Kidney (tissue), 13 donors: ENCODE measurements at regions not wholly inside any gene's neighbourhood (a gene's known extent, or its start where the extent isn't known, plus 50 kb on each side); places are given as distances from the start of the nearest gene placed in this dataset.
A peak's percentile ranks its signal among the peaks of the same experiment; 100 is the strongest.

Source experiments
- DNase-seq, 5 donors: peaks; one replicate each; pipeline ENCODE4 v3.0.0-alpha.2; 2013 to 2020
- FAIRE-seq: peaks from 2 replicates; lab custom pipeline; 2012; peaks lifted over from hg19 to GRCh38; lab: Jason Lieb, UNC
- H3K27ac ChIP-seq, 2 donors: one replicate each; pipeline ENCODE4 v1.7.0; 2013; ENCODE audit warnings: low read depth in 2 of 2, low read length in 2 of 2, inconsistent platforms in 1 of 2
- H3K27me3 ChIP-seq: one replicate; pipeline ENCODE4 v1.7.1; 2013; ENCODE audit warnings: low read length, inconsistent platforms; ENCODE audit not compliant: control insufficient read depth, insufficient read depth
- H3K36me3 ChIP-seq, 3 donors: one replicate each; pipeline versions ENCODE4 v1.7.0 to v1.7.1; 2013; ENCODE audit warnings: low read length in 3 of 3, control low read depth in 1 of 3, inconsistent platforms in 1 of 3; ENCODE audit not compliant: insufficient read depth in 3 of 3, control insufficient read depth in 2 of 3
- H3K4me1 ChIP-seq, 3 donors: one replicate each; pipeline versions ENCODE4 v1.7.0 to v1.7.1; 2013; ENCODE audit warnings: low read length in 3 of 3, inconsistent platforms in 1 of 3, low read depth in 1 of 3; ENCODE audit not compliant: control insufficient read depth in 2 of 3, insufficient read depth in 2 of 3
- H3K4me3 ChIP-seq, 3 donors: one replicate each; pipeline versions ENCODE4 v1.7.0 to v1.8.1; 2013; ENCODE audit warnings: low read length in 3 of 3, control low read depth in 1 of 3, inconsistent platforms in 1 of 3
- H3K9ac ChIP-seq, 3 donors: one replicate each; pipeline versions ENCODE4 v1.7.0 to v1.7.1; 2013; ENCODE audit warnings: low read length in 3 of 3, control low read depth in 1 of 3, inconsistent platforms in 1 of 3
- H3K9me3 ChIP-seq, 3 donors: one replicate each; pipeline versions ENCODE4 v1.7.0 to v1.7.1; 2013; ENCODE audit warnings: low read length in 3 of 3, control low read depth in 1 of 3, inconsistent platforms in 1 of 3; ENCODE audit not compliant: control insufficient read depth in 2 of 3, insufficient read depth in 1 of 3
- CTCF ChIP-seq: IDR thresholded peaks from 3 replicates; pipeline ENCODE4 v1.5.1; 2012; ENCODE audit warnings: mild to moderate bottlenecking, moderate library complexity, borderline replicate concordance; ENCODE audit not compliant: insufficient read depth; ENCODE audit errors: extremely low read depth
- intact Hi-C: fragments of 100-400 bp; cut with DNase I; formaldehyde crosslinking; loops from one replicate; pipeline ENCODE4 v1.11.1; 2022
- donor health status: control.
- donor health status: control.
- donor health status: control.
- donor health status: control.
- donor health status: control.
- donor health status: DM: yes; HTN: yes; CAD: no.
- donor health status: Normal renal cell carcinoma (clear cell type).

GRCh38 chr11:38416141-38416540 lies 1818.1 kb upstream of the RAG2 start:
- no peak overlapping the region for H3K4me3 ChIP-seq
- peak in 2 of 5 donors; percentile 13 to 34 for DNase-seq
- H3K9ac ChIP-seq = no peak overlapping the region
- no peak overlapping the region for H3K27ac ChIP-seq
- TF ChIP-seq CTCF = no peak
- intact Hi-C loops = no loop called here
- H3K27me3 ChIP-seq = no peaks in the 10 kb centered on the region
- H3K9me3 ChIP-seq = no peaks in the 10 kb centered on the region
- H3K4me1 ChIP-seq = no peaks in the 10 kb centered on the region
- no peak for FAIRE-seq
- H3K36me3 ChIP-seq = no peaks in the 10 kb centered on the region

- Histone ChIP-seq H3K4me3 (no peak overlapping the region), H3K4me1 (no peaks in the 10 kb centered on the region), H3K9ac (no peak overlapping the region), H3K27ac (no peak overlapping the region), H3K27me3 (no peaks in the 10 kb centered on the region), H3K9me3 (no peaks in the 10 kb centered on the region), H3K36me3 (no peaks in the 10 kb centered on the region)
- FAIRE-seq (no peak), DNase-seq (no peak)
- TF ChIP-seq CTCF = no peak
- intact Hi-C loops = no loop called here
Observed at GRCh38 chr11:38411149-38411548, 1813.1 kb upstream of the RAG2 start.

- no peaks in the 10 kb centered on the region for H3K9me3 ChIP-seq
- no peaks in the 10 kb centered on the region for H3K36me3 ChIP-seq
- no peak overlapping the region for H3K27ac ChIP-seq
- no peak for TF ChIP-seq CTCF
- no peaks in the 10 kb centered on the region for H3K4me1 ChIP-seq
- intact Hi-C loops = no loop called here
- FAIRE-seq (no peak), DNase-seq (no peak)
- H3K9ac ChIP-seq = no peak overlapping the region
- no peak overlapping the region for H3K4me3 ChIP-seq
- no peaks in the 10 kb centered on the region for H3K27me3 ChIP-seq
Observed at GRCh38 chr11:38402063-38402462, 1804.0 kb upstream of the RAG2 start.

- no peaks in the 10 kb centered on the region for H3K4me1 ChIP-seq
- H3K9ac ChIP-seq = no peak overlapping the region
- no peaks in the 10 kb centered on the region for H3K9me3 ChIP-seq
- TF ChIP-seq CTCF = no peak
- no peaks in the 10 kb centered on the region for H3K27me3 ChIP-seq
- H3K4me3 ChIP-seq = no peak overlapping the region
- DNase-seq (no peak), FAIRE-seq (no peak)
- no peaks in the 10 kb centered on the region for H3K36me3 ChIP-seq
- intact Hi-C loops = no loop called here
- H3K27ac ChIP-seq = no peak overlapping the region
Observed at GRCh38 chr11:38392176-38392575, 1794.1 kb upstream of the RAG2 start.
